IMR-90 (cell line): ENCODE measurements at regions not wholly inside any gene's neighbourhood (a gene's known extent, or its start where the extent isn't known, plus 50 kb on each side); places are given as distances from the start of the nearest gene placed in this dataset.

ENCODE experiments used
- ATAC-seq: fragments of 200-7000 bp; cut with Tn5 transposase; 2 replicates; pipeline ENCODE4 v1.9.1; 2020; ENCODE audit warnings: low read depth, mild to moderate bottlenecking, moderate library complexity
- BruUV-seq: library from RNA; stranded (reverse); fragments of 400-500 nt; replicated peaks from 2 replicates; lab custom pipeline; 2021; lab: Mats Ljungman, UMichigan
- CTCF ChIA-PET: fragments of 300-600 bp; formaldehyde crosslinking; extraction: SDS; loops from one replicate; lab custom pipeline; 2021; ENCODE audit warnings: antibody characterized with exemption; lab: Yijun Ruan, JAX
- POLR2A ChIA-PET: fragments of 300-600 bp; sonication (Branson Sonifier 250); formaldehyde crosslinking; loops from one replicate; lab custom pipeline; 2022; ENCODE audit warnings: antibody characterized with exemption; ENCODE audit not compliant: unreplicated experiment; lab: Charles Lee
- DNase-seq: peaks from one replicate; pipeline ENCODE4 v3.0.0; 2013
- H2AFZ ChIP-seq: replicated peaks from 2 replicates; pipeline ENCODE3; 2013; ENCODE audit warnings: low read length, mild to moderate bottlenecking; ENCODE audit not compliant: poor library complexity
- H2AK5ac ChIP-seq: 2 replicates; pipeline ENCODE4 v1.6.1; 2013; ENCODE audit warnings: low read depth, low read length, inconsistent platforms
- H2AK9ac ChIP-seq: replicated peaks from 2 replicates; pipeline ENCODE3; 2013; ENCODE audit warnings: mild to moderate bottlenecking, low read depth, low read length, moderate library complexity; ENCODE audit not compliant: poor library complexity
- H2BK120ac ChIP-seq: 2 replicates; pipeline ENCODE4 v1.6.1; 2013; ENCODE audit warnings: low read depth, low read length, inconsistent platforms
- H2BK15ac ChIP-seq: 3 replicates; pipeline ENCODE4 v1.6.1; 2013; ENCODE audit warnings: low read depth, low read length, inconsistent platforms
- H2BK20ac ChIP-seq: 2 replicates; pipeline ENCODE4 v1.6.1; 2013; ENCODE audit warnings: low read depth, mild to moderate bottlenecking, inconsistent platforms, low read length, moderate library complexity
- H2BK5ac ChIP-seq: 2 replicates; pipeline ENCODE4 v1.6.1; 2013; ENCODE audit warnings: mild to moderate bottlenecking, low read depth, low read length, inconsistent platforms; ENCODE audit not compliant: poor library complexity, severe bottlenecking
- H3K14ac ChIP-seq: replicated peaks from 2 replicates; pipeline ENCODE4 v1.6.1; 2013; ENCODE audit warnings: low read depth, low read length, inconsistent platforms
- H3K18ac ChIP-seq: 2 replicates; pipeline ENCODE4 v1.6.1; 2013; ENCODE audit warnings: low read depth, low read length, control low read depth
- H3K23ac ChIP-seq: 2 replicates; pipeline ENCODE4 v1.6.1; 2013; ENCODE audit warnings: low read depth, low read length, inconsistent platforms
- H3K27ac ChIP-seq: 2 replicates; pipeline ENCODE4 v1.5.1; 2013; ENCODE audit warnings: mild to moderate bottlenecking, control low read depth, low read length; ENCODE audit not compliant: insufficient read depth
- H3K27me3 ChIP-seq: 2 replicates; pipeline ENCODE4 v1.6.1; 2013; ENCODE audit warnings: low read length; ENCODE audit not compliant: control insufficient read depth, insufficient read depth
- H3K36me3 ChIP-seq: 2 replicates; pipeline ENCODE4 v1.6.1; 2013; ENCODE audit warnings: low read length, mixed read lengths; ENCODE audit not compliant: control insufficient read depth, insufficient read depth
- H3K4ac ChIP-seq: 2 replicates; pipeline ENCODE4 v1.6.1; 2013; ENCODE audit warnings: low read depth, low read length, inconsistent platforms
- H3K4me1 ChIP-seq: 2 replicates; pipeline ENCODE4 v1.6.1; 2013; ENCODE audit warnings: low read length, mixed read lengths; ENCODE audit not compliant: control insufficient read depth, insufficient read depth
- H3K4me2 ChIP-seq: 2 replicates; pipeline ENCODE4 v1.6.1; 2013; ENCODE audit warnings: low read depth, mild to moderate bottlenecking, control low read depth, low read length, moderate library complexity
- H3K4me3 ChIP-seq: 2 replicates; pipeline ENCODE4 v1.5.1; 2013; ENCODE audit warnings: low read depth, mild to moderate bottlenecking, control low read depth, low read length, moderate library complexity; ENCODE audit not compliant: insufficient read depth
- H3K56ac ChIP-seq: 2 replicates; pipeline ENCODE4 v1.6.1; 2013; ENCODE audit warnings: low read length, inconsistent platforms; ENCODE audit not compliant: insufficient read depth; ENCODE audit errors: extremely low read depth
- H3K79me1 ChIP-seq, 2 experiments: 2 replicates each; pipeline ENCODE4 v1.6.1; 2013; ENCODE audit warnings: low read length in 2 of 2, inconsistent platforms in 1 of 2, low read depth in 1 of 2
- H3K9ac ChIP-seq: 2 replicates; pipeline ENCODE4 v1.6.1; 2013; ENCODE audit warnings: low read depth, low read length, control low read depth
- H3K9me1 ChIP-seq: 2 replicates; pipeline ENCODE4 v1.6.1; 2013; ENCODE audit warnings: low read length, inconsistent platforms; ENCODE audit not compliant: insufficient read depth
- H3K9me3 ChIP-seq: 2 replicates; pipeline ENCODE4 v1.6.1; 2013; ENCODE audit warnings: low read length; ENCODE audit not compliant: control insufficient read depth, insufficient read depth
- H4K20me1 ChIP-seq: 2 replicates; pipeline ENCODE4 v1.6.1; 2013; ENCODE audit warnings: low read length, inconsistent platforms; ENCODE audit not compliant: insufficient read depth
- H4K5ac ChIP-seq: 2 replicates; pipeline ENCODE4 v1.6.1; 2013; ENCODE audit warnings: mild to moderate bottlenecking, low read depth, low read length, control low read depth
- H4K8ac ChIP-seq, 2 experiments: 2 replicates each; pipeline ENCODE4 v1.6.1; 2013; ENCODE audit warnings: low read depth in 2 of 2, low read length in 2 of 2, control low read depth in 1 of 2, inconsistent platforms in 1 of 2
- H4K91ac ChIP-seq: 2 replicates; pipeline ENCODE4 v1.6.1; 2013; ENCODE audit warnings: low read depth, low read length, inconsistent platforms; ENCODE audit not compliant: insufficient read depth
- BHLHE40 ChIP-seq: fragments of 150-350 bp; IDR thresholded peaks from 2 replicates; pipeline ENCODE4 v1.6.1; 2016; ENCODE audit warnings: mild to moderate bottlenecking, low read depth, low read length
- CEBPB ChIP-seq: IDR thresholded peaks from 2 replicates; pipeline ENCODE4 v1.6.1; 2012; ENCODE audit warnings: low read depth, low read length, improper control_type of control experiment
- CHD1 ChIP-seq: IDR thresholded peaks from 2 replicates; pipeline ENCODE4 v1.6.1; 2012; ENCODE audit warnings: low read depth, low read length, improper control_type of control experiment
- CTCF ChIP-seq: conservative IDR thresholded peaks from 2 replicates; pipeline ENCODE4 v1.5.1; 2012; ENCODE audit warnings: mild to moderate bottlenecking, low read depth, low read length, improper control_type of control experiment
- ELK1 ChIP-seq: fragments of 150-350 bp; IDR thresholded peaks from 2 replicates; pipeline ENCODE4 v1.6.1; 2016; ENCODE audit warnings: low read depth, mild to moderate bottlenecking, low read length, moderate library complexity, borderline replicate concordance
- MAFK ChIP-seq: IDR thresholded peaks from 2 replicates; pipeline ENCODE4 v1.6.1; 2012; ENCODE audit warnings: low read depth, low read length, improper control_type of control experiment
- MAZ ChIP-seq: IDR thresholded peaks from 2 replicates; pipeline ENCODE4 v1.6.1; 2012; ENCODE audit warnings: low read depth, mild to moderate bottlenecking, low read length, improper control_type of control experiment, moderate library complexity, borderline replicate concordance
- MXI1 ChIP-seq: IDR thresholded peaks from 2 replicates; pipeline ENCODE4 v1.6.1; 2012; ENCODE audit warnings: low read depth, mild to moderate bottlenecking, low read length, moderate library complexity, borderline replicate concordance
- NFE2L2 ChIP-seq: fragments of 150-350 bp; IDR thresholded peaks from 2 replicates; pipeline ENCODE4 v1.6.1; 2016; ENCODE audit warnings: low read depth, mild to moderate bottlenecking, low read length
- POLR2A ChIP-seq: IDR thresholded peaks from 2 replicates; pipeline ENCODE4 v1.6.1; 2012; ENCODE audit warnings: mild to moderate bottlenecking, low read depth, low read length
- RAD21 ChIP-seq: IDR thresholded peaks from 2 replicates; pipeline ENCODE4 v1.6.1; 2012; ENCODE audit warnings: low read length, improper control_type of control experiment
- RCOR1 ChIP-seq: IDR thresholded peaks from 2 replicates; pipeline ENCODE4 v1.6.1; 2012; ENCODE audit warnings: mild to moderate bottlenecking, low read length, improper control_type of control experiment; ENCODE audit not compliant: insufficient replicate concordance
- RFX5 ChIP-seq: IDR thresholded peaks from 2 replicates; pipeline ENCODE4 v1.8.0; 2012; ENCODE audit warnings: low read depth, mild to moderate bottlenecking, low read length, moderate library complexity
- SMC3 ChIP-seq: fragments of 150-350 bp; IDR thresholded peaks from 2 replicates; pipeline ENCODE4 v1.6.1; 2016; ENCODE audit warnings: low read depth, mild to moderate bottlenecking, antibody characterized with exemption, low read length, moderate library complexity
- USF2 ChIP-seq: fragments of 150-350 bp; IDR thresholded peaks from 2 replicates; pipeline ENCODE4 v1.6.1; 2017; ENCODE audit warnings: mild to moderate bottlenecking, antibody characterized with exemption, low read length, low read depth
- dilution Hi-C: fragments of 300-500 bp; cut with HindIII; formaldehyde crosslinking; loops from one replicate; pipeline ENCODE4 v1.14.3; 2018; ENCODE audit warnings: low sequenced_read_pairs; ENCODE audit not compliant: unreplicated experiment
- in situ Hi-C: fragments of 300-500 bp; cut with MboI; formaldehyde crosslinking; loops from 3 replicates; pipeline ENCODE4 v1.14.3; 2019; ENCODE audit warnings: low sequenced_read_pairs, inconsistent platforms, mixed read lengths
- intact Hi-C: fragments of 100-400 bp; cut with micrococcal nuclease; formaldehyde crosslinking; loops from 2 replicates; pipeline ENCODE4 v1.10.0; 2022

- no peak overlapping the region for H3K56ac ChIP-seq
- no peaks in the 10 kb centered on the region for H3K79me1 ChIP-seq
- no peak overlapping the region for H3K27ac ChIP-seq
- H3K23ac ChIP-seq: no peak overlapping the region
- H4K20me1 ChIP-seq: no peaks in the 10 kb centered on the region
- H3K4me2 ChIP-seq: no peak overlapping the region
- no peak overlapping the region for H2BK15ac ChIP-seq
- CTCF ChIA-PET: no interaction called here
- TF ChIP-seq RAD21: no peak
- TF ChIP-seq NFE2L2: no peak
- no peak for TF ChIP-seq ELK1
- no peak for TF ChIP-seq CEBPB
- TF ChIP-seq POLR2A: no peak
- TF ChIP-seq BHLHE40: no peak
- TF ChIP-seq MAZ: no peak
- no peak for TF ChIP-seq SMC3
- TF ChIP-seq MAFK: no peak
- TF ChIP-seq USF2: no peak
- TF ChIP-seq RFX5: no peak
- no peak for TF ChIP-seq MXI1
- TF ChIP-seq CHD1: no peak
- TF ChIP-seq RCOR1: no peak
- TF ChIP-seq CTCF: no peak
- H4K5ac ChIP-seq: no peak overlapping the region
- H2BK5ac ChIP-seq: no peak overlapping the region
- no peak overlapping the region for H3K4me3 ChIP-seq
- H2BK20ac ChIP-seq: no peak overlapping the region
- no peak overlapping the region for H2AK5ac ChIP-seq
- ATAC-seq (no peak), DNase-seq (no peak)
- H2BK120ac ChIP-seq: no peak overlapping the region
- no peaks in the 10 kb centered on the region for H3K36me3 ChIP-seq
- H3K18ac ChIP-seq: no peak overlapping the region
- in situ Hi-C loops: loop anchor here (10.0 kb wide), 1 partner anchor 433 kb away; no protein-coding TSS in a partner anchor
- no peaks in the 10 kb centered on the region for H3K9me3 ChIP-seq
- H3K9ac ChIP-seq: no peak overlapping the region
- no TSS peak for BruUV-seq
- H3K4me1 ChIP-seq: no peaks in the 10 kb centered on the region
- no peak overlapping the region for H2AFZ ChIP-seq
- no peaks in the 10 kb centered on the region for H3K9me1 ChIP-seq
- H3K27me3 ChIP-seq: no peaks in the 10 kb centered on the region
- POLR2A ChIA-PET: no interaction called here
- H2AK9ac ChIP-seq: no peak overlapping the region
- no peak overlapping the region for H4K91ac ChIP-seq
- H3K14ac ChIP-seq: no peak overlapping the region
- H3K4ac ChIP-seq: no peak overlapping the region
- dilution Hi-C loops: no loop called here
- intact Hi-C loops: no loop called here
- H4K8ac ChIP-seq: no peak overlapping the region
Measured at GRCh38 chr18:2102022-2102421, 469.3 kb downstream of the METTL4 start.
